PC-9 (cell line): ENCODE measurements at regions not wholly inside any gene's neighbourhood (a gene's known extent, or its start where the extent isn't known, plus 50 kb on each side); places are given as distances from the start of the nearest gene placed in this dataset.

Source experiments
- BruUV-seq: library from RNA; stranded (reverse); fragments of 400-500 nt; replicated peaks from 2 replicates; lab custom pipeline; 2021; lab: Mats Ljungman, UMichigan
- CTCF ChIA-PET: fragments of 300-600 bp; sonication (Branson Sonifier 250); formaldehyde crosslinking; loops from one replicate; lab custom pipeline; 2022; ENCODE audit warnings: antibody characterized with exemption; lab: Charles Lee
- POLR2A ChIA-PET: fragments of 300-600 bp; sonication (Branson Sonifier 250); formaldehyde crosslinking; loops from one replicate; lab custom pipeline; 2022; ENCODE audit warnings: antibody characterized with exemption; ENCODE audit not compliant: unreplicated experiment; lab: Charles Lee
- DNase-seq, 2 experiments: peaks; one replicate each; pipeline versions ENCODE4 v3.0.0 to v3.0.0-alpha.2; 2015 to 2022; ENCODE audit warnings: mixed read lengths in 1 of 2
- H2AFZ ChIP-seq: fragments of 200-600 bp; sonication (generic); 2 replicates; pipeline ENCODE4 v1.8.1; 2017; ENCODE audit warnings: antibody characterized with exemption
- H3F3A ChIP-seq: fragments of 200-600 bp; sonication (generic); 2 replicates; pipeline ENCODE4 v1.8.1; 2017; ENCODE audit warnings: antibody characterized with exemption, mild to moderate bottlenecking, low read depth; ENCODE audit not compliant: insufficient read depth
- H3K27ac ChIP-seq: fragments of 200-600 bp; sonication (generic); 2 replicates; pipeline ENCODE4 v1.6.1; 2016; ENCODE audit warnings: mixed run types
- H3K27me3 ChIP-seq: fragments of 200-600 bp; sonication (generic); 2 replicates; pipeline ENCODE4 v1.6.1; 2016; ENCODE audit warnings: low read depth, mixed run types; ENCODE audit not compliant: insufficient read depth
- H3K36me3 ChIP-seq: fragments of 200-600 bp; sonication (generic); 2 replicates; pipeline ENCODE4 v1.6.1; 2016; ENCODE audit warnings: low read depth, mixed run types
- H3K4me1 ChIP-seq: fragments of 200-600 bp; sonication (generic); replicated peaks from 2 replicates; pipeline ENCODE4 v1.6.1; 2016; ENCODE audit warnings: mixed run types; ENCODE audit not compliant: insufficient read depth
- H3K4me2 ChIP-seq: fragments of 200-600 bp; sonication (generic); 2 replicates; pipeline ENCODE4 v1.6.1; 2017; ENCODE audit warnings: mixed run types
- H3K4me3 ChIP-seq: fragments of 200-600 bp; sonication (generic); 2 replicates; pipeline ENCODE4 v1.6.1; 2016; ENCODE audit warnings: mixed run types
- H3K79me2 ChIP-seq: fragments of 200-600 bp; sonication (generic); 2 replicates; pipeline ENCODE4 v1.6.1; 2017; ENCODE audit warnings: low read depth, mixed run types
- H3K9me2 ChIP-seq: fragments of 200-600 bp; sonication (generic); 2 replicates; pipeline ENCODE4 v1.8.1; 2017; ENCODE audit warnings: mild to moderate bottlenecking; ENCODE audit not compliant: insufficient read depth
- H3K9me3 ChIP-seq: fragments of 200-600 bp; sonication (generic); 2 replicates; pipeline ENCODE4 v1.8.1; 2016; ENCODE audit warnings: low read depth; ENCODE audit not compliant: insufficient read depth
- H4K20me1 ChIP-seq: fragments of 200-600 bp; sonication (generic); 2 replicates; pipeline ENCODE4 v1.8.1; 2017; ENCODE audit not compliant: insufficient read depth
- EZH2 ChIP-seq: fragments of 200-600 bp; sonication (generic); IDR thresholded peaks from 2 replicates; pipeline ENCODE4 v1.8.0; 2017; ENCODE audit warnings: antibody characterized with exemption, low read depth
- intact Hi-C: fragments of 100-400 bp; cut with micrococcal nuclease; formaldehyde crosslinking; loops from one replicate; pipeline ENCODE4 v1.10.0; 2022; ENCODE audit not compliant: unreplicated experiment
- TF ChIP-seq, protein P1 (sequence below): fragments of 200-600 bp; sonication (generic); conservative IDR thresholded peaks from 2 replicates; pipeline ENCODE4 v1.6.1; 2017; ENCODE audit warnings: mixed run types, antibody characterized with exemption, mild to moderate bottlenecking, moderate library complexity

GRCh38 chr13:110032969-110033368 lies 246.6 kb upstream of the IRS2 start:
- H3K4me1 ChIP-seq: no peaks in the 10 kb centered on the region
- no peaks in the 10 kb centered on the region for H3F3A ChIP-seq
- no peaks in the 10 kb centered on the region for H3K36me3 ChIP-seq
- H3K79me2 ChIP-seq: no peaks in the 10 kb centered on the region
- H3K27ac ChIP-seq: no peak overlapping the region
- no peak overlapping the region for H3K4me3 ChIP-seq
- intact Hi-C loops: no loop called here
- DNase-seq: no peak
- POLR2A ChIA-PET: no interaction called here
- CTCF ChIA-PET: no interaction called here
- no peak overlapping the region for H2AFZ ChIP-seq
- peaks cover 8% of the 10 kb centered on the region for H3K9me2 ChIP-seq
- H3K9me3 ChIP-seq: no peaks in the 10 kb centered on the region
- TF ChIP-seq, protein P1, sequence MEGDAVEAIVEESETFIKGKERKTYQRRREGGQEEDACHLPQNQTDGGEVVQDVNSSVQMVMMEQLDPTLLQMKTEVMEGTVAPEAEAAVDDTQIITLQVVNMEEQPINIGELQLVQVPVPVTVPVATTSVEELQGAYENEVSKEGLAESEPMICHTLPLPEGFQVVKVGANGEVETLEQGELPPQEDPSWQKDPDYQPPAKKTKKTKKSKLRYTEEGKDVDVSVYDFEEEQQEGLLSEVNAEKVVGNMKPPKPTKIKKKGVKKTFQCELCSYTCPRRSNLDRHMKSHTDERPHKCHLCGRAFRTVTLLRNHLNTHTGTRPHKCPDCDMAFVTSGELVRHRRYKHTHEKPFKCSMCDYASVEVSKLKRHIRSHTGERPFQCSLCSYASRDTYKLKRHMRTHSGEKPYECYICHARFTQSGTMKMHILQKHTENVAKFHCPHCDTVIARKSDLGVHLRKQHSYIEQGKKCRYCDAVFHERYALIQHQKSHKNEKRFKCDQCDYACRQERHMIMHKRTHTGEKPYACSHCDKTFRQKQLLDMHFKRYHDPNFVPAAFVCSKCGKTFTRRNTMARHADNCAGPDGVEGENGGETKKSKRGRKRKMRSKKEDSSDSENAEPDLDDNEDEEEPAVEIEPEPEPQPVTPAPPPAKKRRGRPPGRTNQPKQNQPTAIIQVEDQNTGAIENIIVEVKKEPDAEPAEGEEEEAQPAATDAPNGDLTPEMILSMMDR: no peak
- no peak for TF ChIP-seq EZH2
- no peaks in the 10 kb centered on the region for H3K27me3 ChIP-seq
- BruUV-seq: no TSS peak
- no peak overlapping the region for H3K4me2 ChIP-seq
- H4K20me1 ChIP-seq: no peaks in the 10 kb centered on the region

GRCh38 chr13:110030394-110030928 lies 244.1 kb upstream of the IRS2 start:
- Histone ChIP-seq H3F3A (no peaks in the 10 kb centered on the region), H3K27ac (no peak overlapping the region), H3K4me2 (no peak overlapping the region), H3K36me3 (no peaks in the 10 kb centered on the region), H3K9me3 (no peaks in the 10 kb centered on the region), H2AFZ (no peak overlapping the region), H3K4me3 (no peak overlapping the region), H4K20me1 (no peaks in the 10 kb centered on the region), H3K79me2 (no peaks in the 10 kb centered on the region), H3K9me2 (peaks cover 8% of the 10 kb centered on the region), H3K27me3 (no peaks in the 10 kb centered on the region), H3K4me1 (no peaks in the 10 kb centered on the region)
- POLR2A ChIA-PET: no interaction called here
- CTCF ChIA-PET: no interaction called here
- intact Hi-C loops: no loop called here
- DNase-seq: no peak
- TF ChIP-seq EZH2: no peak
- TF ChIP-seq, protein P1: no peak
- no TSS peak for BruUV-seq

DNA sequence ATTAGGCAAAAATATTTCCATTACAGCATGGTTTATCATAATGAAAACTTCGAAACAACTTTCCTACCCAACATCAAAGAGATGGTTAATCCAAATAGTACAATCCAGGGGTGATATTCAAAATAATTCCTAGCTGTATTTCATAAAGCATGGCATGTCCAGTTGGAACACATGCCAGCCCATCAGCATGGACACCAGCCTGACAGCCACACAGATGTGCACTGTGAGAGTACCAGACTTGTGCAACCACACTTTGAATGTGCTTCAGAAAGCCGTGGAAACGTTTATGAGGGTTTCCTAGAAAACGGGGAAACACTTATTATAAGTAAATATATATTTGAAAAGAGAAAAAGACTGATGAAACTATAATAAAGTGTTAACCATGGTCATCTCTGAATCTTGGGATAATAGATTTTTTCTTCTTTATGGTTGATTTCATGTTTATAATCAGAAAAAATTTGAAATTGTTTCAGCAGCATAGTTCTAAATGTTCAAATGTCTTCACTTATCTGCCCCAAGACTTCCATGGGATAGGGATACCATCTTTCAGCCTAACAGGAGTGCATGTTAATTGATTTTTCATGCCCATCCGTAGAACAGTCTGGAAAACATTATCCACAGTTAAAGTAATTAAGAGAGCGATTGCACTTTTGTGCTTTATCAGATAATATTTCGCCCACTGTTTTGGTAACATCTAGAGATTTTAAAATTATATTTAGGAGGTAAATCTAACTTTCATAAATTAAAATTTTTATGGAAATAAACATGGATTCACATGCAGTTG lies 242.6 kb upstream of the IRS2 start:
- H3F3A ChIP-seq: no peaks in the 10 kb centered on the region
- H3K9me3 ChIP-seq: no peaks in the 10 kb centered on the region
- H3K4me3 ChIP-seq: no peak overlapping the region
- intact Hi-C loops: no loop called here
- CTCF ChIA-PET: no interaction called here
- no peaks in the 10 kb centered on the region for H3K36me3 ChIP-seq
- no peak overlapping the region for H3K4me2 ChIP-seq
- no peaks in the 10 kb centered on the region for H3K79me2 ChIP-seq
- H3K27me3 ChIP-seq: no peaks in the 10 kb centered on the region
- H4K20me1 ChIP-seq: no peaks in the 10 kb centered on the region
- BruUV-seq: no TSS peak
- no peak for DNase-seq
- TF ChIP-seq, protein P1: no peak
- no peak for TF ChIP-seq EZH2
- H2AFZ ChIP-seq: no peak overlapping the region
- POLR2A ChIA-PET: no interaction called here
- H3K4me1 ChIP-seq: no peaks in the 10 kb centered on the region
- peaks cover 3% of the 10 kb centered on the region; the same call in 1 of the 2 replicates for H3K9me2 ChIP-seq
- no peak overlapping the region for H3K27ac ChIP-seq
